Astrocyte (in vitro differentiated cells and primary cell): ENCODE measurements at regions not wholly inside any gene's neighbourhood (a gene's known extent, or its start where the extent isn't known, plus 50 kb on each side); places are given as distances from the start of the nearest gene placed in this dataset.

Experiments used
- EZH2 ChIP-seq: IDR thresholded peaks from 2 replicates; pipeline ENCODE4 v1.6.1; 2012; ENCODE audit warnings: mild to moderate bottlenecking, low read length, inconsistent platforms; ENCODE audit not compliant: insufficient read depth
- TF ChIP-seq, protein P1 (sequence below): IDR thresholded peaks from 2 replicates; pipeline ENCODE4 v1.5.1; 2011; ENCODE audit warnings: low read depth, mild to moderate bottlenecking, inconsistent platforms, low read length, moderate library complexity; ENCODE audit not compliant: insufficient read depth

GRCh38 chr16:7026639-7027038 lies 306.0 kb upstream of the RBFOX1 start:
- TF ChIP-seq, protein P1, sequence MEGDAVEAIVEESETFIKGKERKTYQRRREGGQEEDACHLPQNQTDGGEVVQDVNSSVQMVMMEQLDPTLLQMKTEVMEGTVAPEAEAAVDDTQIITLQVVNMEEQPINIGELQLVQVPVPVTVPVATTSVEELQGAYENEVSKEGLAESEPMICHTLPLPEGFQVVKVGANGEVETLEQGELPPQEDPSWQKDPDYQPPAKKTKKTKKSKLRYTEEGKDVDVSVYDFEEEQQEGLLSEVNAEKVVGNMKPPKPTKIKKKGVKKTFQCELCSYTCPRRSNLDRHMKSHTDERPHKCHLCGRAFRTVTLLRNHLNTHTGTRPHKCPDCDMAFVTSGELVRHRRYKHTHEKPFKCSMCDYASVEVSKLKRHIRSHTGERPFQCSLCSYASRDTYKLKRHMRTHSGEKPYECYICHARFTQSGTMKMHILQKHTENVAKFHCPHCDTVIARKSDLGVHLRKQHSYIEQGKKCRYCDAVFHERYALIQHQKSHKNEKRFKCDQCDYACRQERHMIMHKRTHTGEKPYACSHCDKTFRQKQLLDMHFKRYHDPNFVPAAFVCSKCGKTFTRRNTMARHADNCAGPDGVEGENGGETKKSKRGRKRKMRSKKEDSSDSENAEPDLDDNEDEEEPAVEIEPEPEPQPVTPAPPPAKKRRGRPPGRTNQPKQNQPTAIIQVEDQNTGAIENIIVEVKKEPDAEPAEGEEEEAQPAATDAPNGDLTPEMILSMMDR, result no peak
- TF ChIP-seq EZH2, result no peak
